H1 (cell line): ENCODE measurements at regions not wholly inside any gene's neighbourhood (a gene's known extent, or its start where the extent isn't known, plus 50 kb on each side); places are given as distances from the start of the nearest gene placed in this dataset.

ENCODE experiments used
- CTCF ChIA-PET: fragments of 300-600 bp; sonication (Branson Sonifier 250); formaldehyde crosslinking; loops from one replicate; lab custom pipeline; 2021; ENCODE audit not compliant: partially characterized antibody; lab: Charles Lee
- POLR2A ChIA-PET: fragments of 300-600 bp; sonication (Branson Sonifier 250); formaldehyde crosslinking; loops from one replicate; lab custom pipeline; 2021; ENCODE audit warnings: inconsistent platforms; ENCODE audit not compliant: partially characterized antibody; lab: Charles Lee
- DNase-seq, 2 experiments: peaks; one replicate each; pipeline versions ENCODE4 v3.0.0 to v3.0.0-alpha.2; 2010 to 2022; ENCODE audit warnings: low spot score in 2 of 2, low read depth in 1 of 2, mixed read lengths in 1 of 2
- FAIRE-seq: peaks from 2 replicates; lab custom pipeline; 2011; peaks lifted over from hg19 to GRCh38; lab: Jason Lieb, UNC
- H2AFZ ChIP-seq: 2 replicates; pipeline ENCODE4 v1.8.1; 2012; ENCODE audit warnings: low read length, inconsistent platforms
- H2AK5ac ChIP-seq: 2 replicates; pipeline ENCODE4 v1.6.1; 2013; ENCODE audit warnings: low read depth, low read length
- H2BK120ac ChIP-seq: replicated peaks from 2 replicates; pipeline ENCODE3; 2013; ENCODE audit warnings: low read depth, low read length, inconsistent platforms
- H2BK12ac ChIP-seq: 2 replicates; pipeline ENCODE4 v1.6.1; 2013; ENCODE audit warnings: low read depth, low read length
- H2BK15ac ChIP-seq: 2 replicates; pipeline ENCODE4 v1.6.1; 2013; ENCODE audit warnings: low read length
- H2BK20ac ChIP-seq: 2 replicates; pipeline ENCODE4 v1.6.1; 2013; ENCODE audit warnings: low read length
- H2BK5ac ChIP-seq: 2 replicates; pipeline ENCODE4 v1.6.1; 2013; ENCODE audit warnings: low read depth, low read length
- H3K14ac ChIP-seq: 2 replicates; pipeline ENCODE4 v1.6.1; 2013; ENCODE audit warnings: inconsistent platforms; ENCODE audit not compliant: insufficient read length
- H3K18ac ChIP-seq: 2 replicates; pipeline ENCODE4 v1.6.1; 2013; ENCODE audit warnings: low read length; ENCODE audit errors: extremely low read depth
- H3K23ac ChIP-seq: 2 replicates; pipeline ENCODE4 v1.6.1; 2013; ENCODE audit warnings: inconsistent platforms; ENCODE audit not compliant: insufficient read length
- H3K23me2 ChIP-seq: 2 replicates; pipeline ENCODE4 v1.6.1; 2013; ENCODE audit warnings: low read depth, low read length
- H3K27ac ChIP-seq: 2 replicates; pipeline ENCODE4 v1.6.1; 2011; ENCODE audit warnings: low read depth, low read length, inconsistent platforms
- H3K27me3 ChIP-seq, 4 experiments: replicated peaks in 1 of 4; 1 replicate in 1 of 4; 2 replicates in 3 of 4; pipeline versions ENCODE4 v1.6.1 to v1.8.1; 2011 to 2013; ENCODE audit warnings: low read length in 3 of 4, mild to moderate bottlenecking in 3 of 4, inconsistent platforms in 2 of 4, mixed read lengths in 2 of 4, moderate library complexity in 1 of 4; ENCODE audit not compliant: control insufficient read depth in 3 of 4, insufficient read depth in 3 of 4; ENCODE audit errors: extremely low read depth in 1 of 4
- H3K36me3 ChIP-seq, 4 experiments: 2 replicates each; pipeline versions ENCODE4 v1.6.1 to v1.8.1; 2011 to 2013; ENCODE audit warnings: mild to moderate bottlenecking in 4 of 4, low read length in 3 of 4, moderate library complexity in 2 of 4, control low read depth in 1 of 4, inconsistent platforms in 1 of 4; ENCODE audit not compliant: insufficient read depth in 4 of 4, control insufficient read depth in 2 of 4
- H3K4ac ChIP-seq: replicated peaks from 2 replicates; pipeline ENCODE3; 2013; ENCODE audit warnings: low read length, low read depth, mixed read lengths, inconsistent platforms; ENCODE audit not compliant: insufficient read length
- H3K4me1 ChIP-seq, 4 experiments: replicated peaks in 1 of 4; 1 replicate in 1 of 4; 2 replicates in 3 of 4; pipeline versions ENCODE4 v1.6.1 to v1.8.1; 2011 to 2013; ENCODE audit warnings: low read length in 3 of 4, inconsistent platforms in 2 of 4, mixed read lengths in 1 of 4; ENCODE audit not compliant: insufficient read depth in 4 of 4, control insufficient read depth in 3 of 4
- H3K4me2 ChIP-seq, 2 experiments: 2 replicates each; pipeline versions ENCODE4 v1.6.1 to v1.8.1; 2011 to 2013; ENCODE audit warnings: low read depth in 2 of 2, low read length in 2 of 2, control low read depth in 1 of 2, inconsistent platforms in 1 of 2, mild to moderate bottlenecking in 1 of 2; ENCODE audit not compliant: insufficient read depth in 1 of 2
- H3K4me3 ChIP-seq, 4 experiments: fragments of 200-600, 300-600 bp in 1 of 4; sonication (generic), shearing (Covaris generic), sonication (Bioruptor Twin) in 1 of 4; 2 replicates each; pipeline versions ENCODE4 v1.5.1 to v1.8.1; 2011 to 2016; ENCODE audit warnings: low read length in 4 of 4, low read depth in 3 of 4, control low read depth in 2 of 4, inconsistent platforms in 2 of 4, mild to moderate bottlenecking in 2 of 4, mixed read lengths in 1 of 4, moderate library complexity in 1 of 4; ENCODE audit not compliant: insufficient read depth in 2 of 4; ENCODE audit errors: extremely low read depth in 1 of 4
- H3K56ac ChIP-seq: replicated peaks from 2 replicates; pipeline ENCODE3; 2013; ENCODE audit warnings: low read depth, mild to moderate bottlenecking, mixed read lengths, low read length, inconsistent platforms; ENCODE audit not compliant: insufficient read length
- H3K79me1 ChIP-seq: 2 replicates; pipeline ENCODE4 v1.6.1; 2013; ENCODE audit warnings: low read depth, low read length, control low read depth
- H3K79me2 ChIP-seq, 2 experiments: 2 replicates each; pipeline versions ENCODE4 v1.6.1 to v1.8.1; 2012 to 2013; ENCODE audit warnings: low read length in 2 of 2, mild to moderate bottlenecking in 2 of 2, inconsistent platforms in 1 of 2; ENCODE audit not compliant: insufficient read depth in 2 of 2, control insufficient read depth in 1 of 2
- H3K9ac ChIP-seq, 4 experiments: replicated peaks in 1 of 4; 1 replicate in 1 of 4; 2 replicates in 3 of 4; pipeline versions ENCODE4 v1.6.1 to v1.8.1; 2011 to 2013; ENCODE audit warnings: low read depth in 3 of 4, low read length in 3 of 4, control low read depth in 2 of 4, mild to moderate bottlenecking in 2 of 4, moderate library complexity in 2 of 4, inconsistent platforms in 1 of 4; ENCODE audit errors: extremely low read depth in 1 of 4
- H3K9me3 ChIP-seq, 2 experiments: 2 replicates each; pipeline versions ENCODE4 v1.6.1 to v1.8.1; 2012 to 2013; ENCODE audit warnings: mild to moderate bottlenecking in 2 of 2, moderate library complexity in 2 of 2, control low read depth in 1 of 2, inconsistent platforms in 1 of 2, low read depth in 1 of 2, low read length in 1 of 2, mixed read lengths in 1 of 2; ENCODE audit not compliant: insufficient read depth in 2 of 2
- H4K20me1 ChIP-seq, 2 experiments: replicated peaks in 1 of 2; 2 replicates each; pipeline versions ENCODE3 to v1.8.1; 2011 to 2013; ENCODE audit warnings: inconsistent platforms in 2 of 2, low read length in 2 of 2, mild to moderate bottlenecking in 1 of 2; ENCODE audit not compliant: insufficient read depth in 2 of 2, control insufficient read depth in 1 of 2
- H4K5ac ChIP-seq: 2 replicates; pipeline ENCODE4 v1.6.1; 2013; ENCODE audit warnings: low read length, low read depth, mixed read lengths, inconsistent platforms; ENCODE audit not compliant: insufficient read length
- H4K8ac ChIP-seq: 2 replicates; pipeline ENCODE4 v1.8.0; 2013; ENCODE audit warnings: mild to moderate bottlenecking, moderate library complexity, low read length, inconsistent platforms; ENCODE audit not compliant: insufficient read depth; ENCODE audit errors: extremely low read depth
- H4K91ac ChIP-seq: replicated peaks from 2 replicates; pipeline ENCODE3; 2013; ENCODE audit warnings: low read length, mixed read lengths, inconsistent platforms; ENCODE audit not compliant: insufficient read length
- CBX5 ChIP-seq: fragments of 300-800, 300-1000 bp; sonication (generic); IDR thresholded peaks from 2 replicates; pipeline ENCODE4 v1.7.1; 2016; ENCODE audit warnings: antibody characterized with exemption, low read length, low read depth
- CTBP2 ChIP-seq: IDR thresholded peaks from 2 replicates; pipeline ENCODE4 v1.7.0; 2011; ENCODE audit warnings: borderline replicate concordance, mild to moderate bottlenecking, moderate library complexity, mixed read lengths, low read length; ENCODE audit not compliant: insufficient read depth, insufficient read length
- POLR2A ChIP-seq, 2 experiments: IDR thresholded peaks; 1 replicate in 1 of 2; 2 replicates in 1 of 2; pipeline ENCODE4 v1.6.1; 2011; ENCODE audit warnings: low read depth in 2 of 2, low read length in 2 of 2, mild to moderate bottlenecking in 2 of 2; ENCODE audit errors: control extremely low read depth in 1 of 2
- RBBP5 ChIP-seq: IDR thresholded peaks from 2 replicates; pipeline ENCODE4 v1.7.1; 2012; ENCODE audit warnings: low read depth, mild to moderate bottlenecking, inconsistent platforms, low read length, moderate library complexity, borderline replicate concordance
- SIX5 ChIP-seq: IDR thresholded peaks from 2 replicates; pipeline ENCODE4 v1.6.1; 2011; ENCODE audit warnings: mild to moderate bottlenecking, low read depth, low read length
- SP1 ChIP-seq: IDR thresholded peaks from 2 replicates; pipeline ENCODE4 v1.6.1; 2011; ENCODE audit warnings: low read depth, low read length
- TEAD4 ChIP-seq: IDR thresholded peaks from 2 replicates; pipeline ENCODE4 v1.6.1; 2012; ENCODE audit warnings: low read depth, low read length, inconsistent platforms, mixed read lengths
- WGBS, 2 experiments: shearing (Covaris generic) in 1 of 2; methylation state at CpG; one replicate each; pipeline versions ENCODE4 v1.1.6 to v1.1.7; 2013 to 2015; ENCODE audit warnings: low lambda C conversion rate in 2 of 2, mixed read lengths in 2 of 2, inconsistent platforms in 1 of 2, low coverage in 1 of 2, missing lambda C conversion rate in 1 of 2; ENCODE audit not compliant: insufficient replicate concordance in 2 of 2, insufficient coverage in 1 of 2, insufficient read length in 1 of 2; ENCODE audit errors: extremely low coverage in 1 of 2, missing lambda C conversion rate in 1 of 2; 5-methylcytosine and 5-hydroxymethylcytosine counted together

GRCh38 chr13:70534466-70534865 is 426.2 kb upstream of the KLHL1 start:
- H3K23ac ChIP-seq = no peak overlapping the region
- no peak overlapping the region for H2BK20ac ChIP-seq
- no peak overlapping the region for H2BK120ac ChIP-seq
- no peaks in the 10 kb centered on the region for H3K79me1 ChIP-seq
- H2AFZ ChIP-seq = no peak overlapping the region
- ChIA-PET CTCF (no interaction called here), POLR2A (no interaction called here)
- no peaks in the 10 kb centered on the region for H3K23me2 ChIP-seq
- H2BK5ac ChIP-seq = no peak overlapping the region
- no peak overlapping the region for H3K18ac ChIP-seq
- no peaks in the 10 kb centered on the region for H3K36me3 ChIP-seq
- no peak overlapping the region for H3K27ac ChIP-seq
- no peaks in the 10 kb centered on the region for H3K9me3 ChIP-seq
- DNase-seq = no peak
- no peak overlapping the region for H2BK12ac ChIP-seq
- H2BK15ac ChIP-seq = no peak overlapping the region
- H4K91ac ChIP-seq = no peak overlapping the region
- no peak overlapping the region for H3K4me2 ChIP-seq
- H3K14ac ChIP-seq = no peak overlapping the region
- no peak for FAIRE-seq
- no peaks in the 10 kb centered on the region for H3K27me3 ChIP-seq
- H4K8ac ChIP-seq = no peak overlapping the region
- H3K4me3 ChIP-seq = no peak overlapping the region
- no peak overlapping the region for H3K9ac ChIP-seq
- no peaks in the 10 kb centered on the region for H3K79me2 ChIP-seq
- H2AK5ac ChIP-seq = no peak overlapping the region
- no peaks in the 10 kb centered on the region for H4K20me1 ChIP-seq
- WGBS, 2 experiments = 93% methylated on average over 3 of the region's 3 CpGs; no CpG with 5 or more reads in 1 of the 2 experiments
- H3K56ac ChIP-seq = no peak overlapping the region
- no peaks in the 10 kb centered on the region for H3K4me1 ChIP-seq
- no peak overlapping the region for H3K4ac ChIP-seq
- H4K5ac ChIP-seq = no peak overlapping the region
- TF ChIP-seq SP1 (no peak), CTBP2 (no peak), SIX5 (no peak), CBX5 (no peak), POLR2A (IDR thresholded peaks at IDR 0.05; ENCODE audit: control extremely low read depth in 1 of 2, low read depth in 2 of 2, low read length in 2 of 2) (no peak), TEAD4 (no peak), RBBP5 (no peak)
